T47D (cell line): ENCODE measurements at regions not wholly inside any gene's neighbourhood (a gene's known extent, or its start where the extent isn't known, plus 50 kb on each side); places are given as distances from the start of the nearest gene placed in this dataset.
A peak's percentile ranks its signal among the peaks of the same experiment; 100 is the strongest.

Source experiments
- DNase-seq, 2 experiments: peaks; one replicate each; pipeline versions ENCODE4 v3.0.0 to v3.0.0-alpha.2; 2011 to 2012; ENCODE audit warnings: low read depth in 1 of 2, low spot score in 1 of 2
- JUND ChIP-seq: IDR thresholded peaks from 2 replicates; pipeline ENCODE4 v1.6.1; 2012; ENCODE audit warnings: low read depth
- in situ Hi-C: cut with HindIII; loops from 2 replicates; pipeline ENCODE4 v1.10.0; 2016; ENCODE audit warnings: low sequenced_read_pairs, low pct_unique_long_range_greater_than_20kb

DNA sequence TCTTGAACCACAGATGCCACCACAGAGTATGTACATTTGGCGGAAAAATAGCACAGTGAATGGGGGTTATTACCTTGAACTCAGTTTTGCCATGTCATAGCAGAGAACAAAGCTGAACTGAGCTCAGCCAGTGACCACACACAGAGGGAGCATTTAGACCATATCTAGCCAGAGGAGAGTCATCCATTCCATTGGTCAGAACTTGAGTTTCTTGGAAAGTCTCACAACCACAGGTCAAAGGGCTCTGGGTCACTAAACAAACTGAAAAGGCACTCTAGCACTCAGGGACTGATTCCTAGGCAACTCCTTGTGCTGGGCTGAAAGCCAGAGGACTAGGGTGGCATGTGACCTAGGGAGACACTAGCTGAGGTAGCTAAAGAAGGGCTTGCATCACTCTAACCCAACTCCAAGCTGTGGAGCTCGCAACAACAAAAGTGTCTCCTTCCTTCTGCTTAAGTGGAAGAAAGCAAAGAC lies 239.7 kb upstream of the SEMA3D start:
- in situ Hi-C loops: no loop called here
- peak in 1 of 2 experiments; percentile 15 for DNase-seq
- TF ChIP-seq JUND: no peak

DNA sequence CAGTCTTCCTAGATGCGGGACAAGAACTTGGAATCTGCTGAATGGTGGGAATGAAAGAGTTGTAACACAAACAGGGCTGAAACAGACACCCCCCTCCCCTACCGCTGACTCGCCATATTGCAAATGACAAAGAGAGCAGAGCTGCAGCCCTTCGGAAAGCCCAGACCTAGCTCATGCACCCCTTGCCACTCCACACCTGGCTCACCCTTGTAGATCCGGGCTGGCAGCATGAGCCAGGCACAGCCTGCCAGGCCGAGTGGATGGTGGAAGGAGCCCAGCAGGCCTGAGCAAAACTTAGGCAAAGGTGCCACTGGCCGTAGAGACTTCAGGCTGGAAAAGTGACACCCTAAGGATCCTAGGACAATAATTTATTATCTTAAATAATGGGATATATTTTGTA lies 237.4 kb upstream of the SEMA3D start:
- TF ChIP-seq JUND: no peak
- DNase-seq: no peak
- in situ Hi-C loops: no loop called here

DNA sequence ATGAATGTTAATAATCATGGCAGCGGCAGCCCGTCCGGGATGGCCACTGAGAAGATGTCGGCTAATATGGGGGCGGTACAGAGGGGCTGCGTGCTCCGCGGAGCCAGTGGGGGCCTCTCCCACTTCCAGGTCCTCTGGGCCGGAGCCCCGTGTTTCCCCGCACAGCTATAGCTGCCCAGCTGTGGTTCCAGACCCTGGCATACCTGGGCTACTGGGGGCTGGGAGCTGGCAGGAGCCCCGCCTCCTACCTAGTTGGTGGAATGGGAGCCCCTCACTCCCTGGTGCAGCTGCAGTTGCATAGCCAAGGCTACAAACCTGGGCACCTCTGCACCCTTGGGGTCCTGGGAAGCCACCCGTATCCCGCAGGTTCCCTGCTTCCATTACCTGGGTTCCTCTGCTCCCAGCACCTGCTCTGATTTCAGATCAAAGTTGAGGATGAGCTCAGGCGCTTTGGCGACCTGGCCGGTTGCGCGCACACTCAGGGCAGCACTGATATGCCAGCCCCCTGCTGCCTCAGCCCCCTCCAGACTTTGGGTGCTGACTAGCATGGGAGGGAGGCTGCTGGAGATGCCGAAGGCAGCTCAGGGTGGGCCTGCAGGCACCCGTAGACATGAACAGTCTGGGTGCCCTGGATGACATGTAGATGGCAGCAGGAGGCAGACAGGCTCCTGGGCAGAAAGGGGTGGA lies 236.5 kb upstream of the SEMA3D start:
- DNase-seq: no peak
- in situ Hi-C loops: no loop called here
- no peak for TF ChIP-seq JUND

DNA sequence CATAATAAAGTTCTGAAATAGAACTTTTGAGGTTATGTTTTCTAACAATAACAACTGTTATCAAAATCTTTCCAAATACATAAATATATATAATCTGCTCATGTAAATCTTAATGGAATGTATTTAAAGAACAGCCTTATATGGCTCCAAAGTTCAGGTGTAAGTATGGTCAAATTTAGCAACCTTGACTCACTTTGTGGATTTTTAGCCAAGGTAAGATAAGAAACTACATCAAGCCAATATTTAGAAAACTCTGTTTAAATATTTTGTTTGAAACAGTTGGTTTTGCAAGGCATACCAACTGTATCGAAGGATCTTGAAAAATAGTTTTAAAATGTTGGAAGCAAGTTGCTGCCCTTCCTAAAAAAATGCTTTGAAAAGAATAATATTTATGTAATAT lies 228.9 kb upstream of the SEMA3D start:
- in situ Hi-C loops: no loop called here
- TF ChIP-seq JUND: no peak
- no peak for DNase-seq

DNA sequence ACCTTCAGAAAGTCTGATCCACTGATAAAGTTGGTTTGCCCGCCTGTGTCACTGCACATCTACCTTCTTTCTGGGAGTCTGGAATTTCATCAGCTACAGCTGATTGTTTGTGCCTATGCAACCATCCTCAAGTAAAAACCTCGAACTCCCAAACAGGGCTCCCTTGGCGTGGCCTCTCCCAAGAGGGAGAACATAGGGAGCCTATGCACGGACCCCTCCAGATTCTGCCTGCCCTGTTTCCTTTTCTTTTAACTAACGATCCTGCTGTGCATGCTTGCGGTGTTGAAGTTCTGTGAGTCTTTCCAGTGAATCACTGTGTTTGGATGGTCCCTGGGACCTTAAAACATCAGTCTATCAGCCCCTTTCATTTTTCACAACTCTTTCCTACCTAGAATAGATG lies 226.9 kb upstream of the SEMA3D start:
- DNase-seq: no peak
- in situ Hi-C loops: no loop called here
- TF ChIP-seq JUND: no peak

DNA sequence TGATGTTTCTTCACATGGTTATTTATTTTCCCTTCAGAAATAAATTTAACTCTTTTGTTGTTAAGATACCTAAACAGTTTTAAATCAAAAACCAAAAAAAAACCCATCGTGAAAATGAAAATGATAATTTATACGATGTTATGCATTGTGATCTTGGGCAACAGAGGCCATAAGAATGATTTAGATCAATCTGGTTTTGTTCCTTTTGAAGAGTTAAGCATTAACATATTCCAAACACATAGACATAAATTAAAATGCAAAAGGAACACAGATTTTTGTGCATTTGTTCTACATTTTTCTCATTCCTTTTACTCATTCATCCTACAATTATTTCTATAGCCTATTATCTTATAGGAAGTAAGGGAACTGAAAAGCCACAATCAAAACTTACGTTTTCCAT lies 226.1 kb upstream of the SEMA3D start:
- DNase-seq: no peak
- no peak for TF ChIP-seq JUND
- in situ Hi-C loops: no loop called here

DNA sequence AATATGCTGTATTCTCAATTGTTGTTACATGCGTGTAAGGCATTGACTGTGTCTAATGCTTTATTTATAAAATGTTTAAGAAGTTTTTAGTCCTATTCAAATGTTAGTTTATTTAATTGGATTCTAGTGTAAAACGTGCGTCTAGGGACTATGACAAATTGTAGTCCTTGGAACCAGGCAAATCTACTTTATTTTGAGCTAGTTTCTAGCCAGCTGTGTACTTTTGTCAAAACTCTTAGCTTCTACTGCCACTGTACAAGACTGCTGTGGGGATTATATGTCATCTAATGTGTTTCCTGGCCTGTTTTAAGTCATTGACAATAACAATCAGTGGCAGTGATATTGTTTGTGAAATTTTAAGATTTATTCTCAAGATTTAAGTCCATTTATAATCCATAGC lies 220.5 kb upstream of the SEMA3D start:
- no peak for TF ChIP-seq JUND
- in situ Hi-C loops: no loop called here
- DNase-seq: no peak

DNA sequence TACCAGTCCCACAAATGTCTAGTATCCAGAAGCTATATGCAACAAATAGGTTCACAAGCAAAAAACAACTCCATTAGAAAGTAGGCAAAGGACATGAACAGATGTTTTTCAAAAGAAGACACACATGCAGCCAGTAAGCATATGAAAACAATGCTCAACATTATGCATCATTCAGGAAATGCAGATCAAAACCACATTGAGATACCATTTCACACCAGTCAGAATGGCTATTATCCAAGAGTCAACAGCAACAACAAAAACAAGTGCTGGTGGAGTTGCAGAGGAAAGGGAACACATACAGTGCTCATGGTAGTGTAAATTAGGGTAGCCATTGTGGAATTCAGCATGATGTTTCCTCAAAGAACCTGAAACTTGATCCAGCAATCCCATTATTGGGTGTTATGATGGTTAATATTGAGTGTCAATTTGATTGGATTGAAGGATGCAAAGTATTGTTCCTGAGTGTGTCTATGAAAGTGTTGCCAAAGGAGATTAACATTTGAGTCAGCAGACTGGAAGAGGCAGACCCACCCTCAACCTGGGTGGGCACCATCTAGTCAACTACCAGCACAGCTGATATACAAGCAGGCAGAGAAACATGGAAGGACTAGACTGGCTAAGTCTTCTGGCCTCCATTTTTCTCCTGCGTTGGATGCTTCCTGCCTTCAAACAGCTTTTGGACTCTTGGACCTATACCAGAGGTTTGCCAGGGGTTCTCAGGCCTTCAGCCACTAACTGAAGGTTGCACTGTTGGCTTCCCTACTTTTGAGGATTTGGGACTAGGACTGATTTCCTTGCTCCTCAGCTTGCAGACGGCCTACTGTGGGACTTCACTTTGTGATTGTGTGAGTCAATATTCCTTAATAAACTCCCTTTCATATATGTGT lies 218.4 kb upstream of the SEMA3D start:
- TF ChIP-seq JUND: no peak
- no peak for DNase-seq
- in situ Hi-C loops: no loop called here

DNA sequence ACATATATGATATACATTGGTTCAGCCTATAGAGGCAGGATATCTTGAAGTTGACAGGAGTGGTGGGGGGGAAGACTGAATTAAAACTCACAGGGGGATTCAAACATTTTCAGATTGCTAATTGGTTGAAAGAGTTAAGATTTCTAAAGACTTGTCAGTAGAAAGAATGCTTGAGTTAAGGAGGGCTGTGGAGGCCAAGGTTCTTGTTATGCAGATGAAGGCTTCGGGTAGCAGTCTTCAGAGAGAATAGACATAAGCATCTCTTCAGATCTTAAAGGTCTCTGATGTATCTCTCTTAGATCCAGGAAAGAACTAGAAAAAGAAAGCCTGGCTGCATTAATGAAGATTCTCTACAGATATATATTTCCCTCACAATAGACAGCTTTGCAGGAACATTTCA lies 209.8 kb upstream of the SEMA3D start:
- TF ChIP-seq JUND: no peak
- in situ Hi-C loops: no loop called here
- DNase-seq: no peak

DNA sequence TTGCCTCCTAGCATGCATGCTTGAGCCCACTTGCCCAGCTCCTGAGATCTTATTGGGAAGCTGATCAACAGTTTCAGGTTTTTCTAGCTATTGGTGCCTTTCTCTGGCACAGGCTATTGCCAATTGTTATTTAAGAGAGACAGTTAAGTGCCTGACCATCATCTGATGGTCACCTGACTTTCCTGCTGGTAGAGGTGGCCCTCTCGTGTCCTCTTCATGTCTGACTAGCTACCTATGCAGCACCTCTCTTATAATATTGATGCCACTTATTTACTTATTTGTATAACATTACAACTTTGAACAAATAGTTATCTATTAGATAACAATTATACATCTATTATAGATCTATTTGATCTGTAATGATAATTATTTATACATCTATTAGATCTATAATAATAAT lies 205.9 kb upstream of the SEMA3D start:
- DNase-seq: no peak
- no peak for TF ChIP-seq JUND
- in situ Hi-C loops: no loop called here

DNA sequence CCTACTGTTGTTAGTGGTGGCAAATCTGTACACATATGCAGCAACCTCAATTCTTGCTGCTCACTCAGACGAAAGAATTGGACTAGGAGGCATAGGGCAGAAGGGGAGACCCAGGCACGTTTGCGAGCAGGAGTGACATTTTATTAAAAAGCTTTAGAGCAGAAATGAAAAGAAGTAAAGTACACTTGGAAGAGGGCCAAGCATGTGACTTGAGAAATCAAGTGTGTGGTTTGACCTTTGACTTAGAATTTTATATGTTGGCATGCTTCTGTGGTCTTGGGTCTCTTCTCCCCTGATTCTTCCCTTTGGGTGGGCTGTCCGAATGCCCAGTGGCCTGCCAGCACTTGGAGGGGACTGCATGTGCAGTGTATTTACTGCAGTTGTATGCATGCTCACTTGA lies 205.5 kb upstream of the SEMA3D start:
- no peak for TF ChIP-seq JUND
- DNase-seq: no peak
- in situ Hi-C loops: no loop called here

DNA sequence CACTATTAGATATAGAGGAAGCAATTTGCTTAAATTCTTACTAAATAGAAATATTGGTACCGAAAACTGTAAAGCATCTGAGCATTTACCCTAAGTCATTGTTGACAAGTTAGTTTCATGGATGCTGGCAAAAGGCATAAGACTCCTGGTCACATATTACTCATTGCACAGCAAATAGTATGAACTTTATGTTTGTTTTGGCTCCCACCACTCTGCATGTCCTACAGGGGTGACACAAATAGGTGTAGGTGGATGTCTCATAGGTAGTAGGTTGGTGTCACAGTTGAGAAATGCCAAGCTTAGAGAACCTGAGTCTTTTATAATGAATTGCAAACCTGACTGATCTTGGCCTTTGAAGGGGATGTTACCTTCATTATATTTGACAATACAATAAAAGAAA lies 199.6 kb upstream of the SEMA3D start:
- no peak for DNase-seq
- no peak for TF ChIP-seq JUND
- in situ Hi-C loops: no loop called here

DNA sequence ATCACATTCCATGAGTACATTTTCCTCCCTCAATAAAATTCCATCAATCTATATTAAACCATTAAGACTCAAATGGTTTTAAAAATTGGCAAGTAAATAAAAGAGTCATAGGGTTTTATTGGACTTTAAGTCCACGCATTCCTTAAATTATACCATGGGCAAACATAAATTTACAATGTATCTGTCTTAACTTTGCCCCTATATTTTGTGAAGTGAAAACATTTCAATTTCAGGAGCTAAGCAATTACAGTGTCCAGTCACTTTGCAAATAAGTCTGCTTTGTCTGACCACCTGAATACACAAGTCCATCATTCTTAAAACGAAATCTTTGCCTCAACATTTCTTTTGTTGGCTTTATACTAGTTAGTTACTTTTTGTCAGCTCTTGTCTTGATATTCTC lies 197.5 kb upstream of the SEMA3D start:
- DNase-seq: no peak
- TF ChIP-seq JUND: no peak
- in situ Hi-C loops: no loop called here
